Mesothelial cell of epicardium (in vitro differentiated cells): ENCODE measurements at regions not wholly inside any gene's neighbourhood (a gene's known extent, or its start where the extent isn't known, plus 50 kb on each side); places are given as distances from the start of the nearest gene placed in this dataset.

Experiments used
- DNase-seq, 2 experiments: peaks; one replicate each; pipeline ENCODE4 v3.0.0; 2021; ENCODE audit warnings: low spot score in 2 of 2; ENCODE audit not compliant: unreplicated experiment in 2 of 2
- H3K27ac Mint-ChIP-seq: 2 replicates; pipeline ENCODE4 v1.8.0; 2021; ENCODE audit warnings: mixed read lengths
- H3K27me3 Mint-ChIP-seq: 2 replicates; pipeline ENCODE4 v1.8.0; 2021; ENCODE audit warnings: low read depth, mixed read lengths
- H3K36me3 Mint-ChIP-seq: 2 replicates; pipeline ENCODE4 v1.8.0; 2021; ENCODE audit warnings: mixed read lengths
- H3K4me1 Mint-ChIP-seq: 2 replicates; pipeline ENCODE4 v1.8.0; 2021; ENCODE audit warnings: mixed read lengths
- H3K4me3 Mint-ChIP-seq: 2 replicates; pipeline ENCODE4 v1.8.0; 2021; ENCODE audit warnings: mild to moderate bottlenecking, moderate library complexity, mixed read lengths
- H3K9me3 Mint-ChIP-seq: 2 replicates; pipeline ENCODE4 v1.8.0; 2021; ENCODE audit warnings: mixed read lengths
- TF ChIP-seq, protein P1 (sequence below): fragments of 200-600 bp; sonication (generic); IDR thresholded peaks from one replicate; pipeline ENCODE4 v1.5.0; 2021; ENCODE audit warnings: antibody characterized with exemption; ENCODE audit not compliant: unreplicated experiment

- TF ChIP-seq, protein P1, sequence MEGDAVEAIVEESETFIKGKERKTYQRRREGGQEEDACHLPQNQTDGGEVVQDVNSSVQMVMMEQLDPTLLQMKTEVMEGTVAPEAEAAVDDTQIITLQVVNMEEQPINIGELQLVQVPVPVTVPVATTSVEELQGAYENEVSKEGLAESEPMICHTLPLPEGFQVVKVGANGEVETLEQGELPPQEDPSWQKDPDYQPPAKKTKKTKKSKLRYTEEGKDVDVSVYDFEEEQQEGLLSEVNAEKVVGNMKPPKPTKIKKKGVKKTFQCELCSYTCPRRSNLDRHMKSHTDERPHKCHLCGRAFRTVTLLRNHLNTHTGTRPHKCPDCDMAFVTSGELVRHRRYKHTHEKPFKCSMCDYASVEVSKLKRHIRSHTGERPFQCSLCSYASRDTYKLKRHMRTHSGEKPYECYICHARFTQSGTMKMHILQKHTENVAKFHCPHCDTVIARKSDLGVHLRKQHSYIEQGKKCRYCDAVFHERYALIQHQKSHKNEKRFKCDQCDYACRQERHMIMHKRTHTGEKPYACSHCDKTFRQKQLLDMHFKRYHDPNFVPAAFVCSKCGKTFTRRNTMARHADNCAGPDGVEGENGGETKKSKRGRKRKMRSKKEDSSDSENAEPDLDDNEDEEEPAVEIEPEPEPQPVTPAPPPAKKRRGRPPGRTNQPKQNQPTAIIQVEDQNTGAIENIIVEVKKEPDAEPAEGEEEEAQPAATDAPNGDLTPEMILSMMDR: peak; percentile 17
- Mint-ChIP-seq H3K9me3 (peaks cover 11% of the 10 kb centered on the region), H3K36me3 (no peaks in the 10 kb centered on the region), H3K4me1 (peaks cover 11% of the 10 kb centered on the region), H3K27me3 (no peaks in the 10 kb centered on the region), H3K27ac (no peak overlapping the region), H3K4me3 (no peak overlapping the region)
- no peak for DNase-seq
Observed at GRCh38 chr1:229156872-229157271, 114.0 kb upstream of the RAB4A start.

DNA sequence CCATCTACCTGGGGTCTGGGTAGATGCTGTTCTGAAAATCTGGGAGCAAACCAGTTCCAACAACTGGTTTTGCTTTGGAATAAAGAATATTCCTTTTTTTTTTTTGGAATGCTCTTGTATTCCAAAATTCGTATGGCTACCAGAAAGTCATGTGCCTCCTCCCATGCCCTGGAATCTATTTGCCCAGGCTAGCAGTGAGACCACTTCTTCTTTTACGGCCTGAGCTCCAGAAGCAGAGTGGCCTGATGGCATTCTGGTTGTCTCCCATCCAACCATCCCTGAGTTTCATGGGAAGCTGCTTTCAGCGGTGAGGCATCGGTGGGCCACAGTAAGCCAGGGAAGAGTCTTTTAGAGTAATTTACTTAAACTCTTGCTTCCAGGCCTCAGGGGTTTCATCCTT lies 113.4 kb upstream of the RAB4A start:
- Mint-ChIP-seq H3K27ac (no peak overlapping the region), H3K4me1 (peaks cover 11% of the 10 kb centered on the region), H3K4me3 (no peak overlapping the region), H3K36me3 (no peaks in the 10 kb centered on the region), H3K9me3 (peaks cover 8% of the 10 kb centered on the region), H3K27me3 (no peaks in the 10 kb centered on the region)
- no peak for DNase-seq
- TF ChIP-seq, protein P1: no peak

- Mint-ChIP-seq H3K27me3 (no peaks in the 10 kb centered on the region), H3K4me1 (peaks cover 14% of the 10 kb centered on the region), H3K36me3 (no peaks in the 10 kb centered on the region), H3K27ac (no peak overlapping the region), H3K9me3 (peaks cover under 1% of the 10 kb centered on the region), H3K4me3 (no peak overlapping the region)
- TF ChIP-seq, protein P1: no peak
- DNase-seq: no peak
Observed at GRCh38 chr1:229158341-229158921, 112.5 kb upstream of the RAB4A start.

DNA sequence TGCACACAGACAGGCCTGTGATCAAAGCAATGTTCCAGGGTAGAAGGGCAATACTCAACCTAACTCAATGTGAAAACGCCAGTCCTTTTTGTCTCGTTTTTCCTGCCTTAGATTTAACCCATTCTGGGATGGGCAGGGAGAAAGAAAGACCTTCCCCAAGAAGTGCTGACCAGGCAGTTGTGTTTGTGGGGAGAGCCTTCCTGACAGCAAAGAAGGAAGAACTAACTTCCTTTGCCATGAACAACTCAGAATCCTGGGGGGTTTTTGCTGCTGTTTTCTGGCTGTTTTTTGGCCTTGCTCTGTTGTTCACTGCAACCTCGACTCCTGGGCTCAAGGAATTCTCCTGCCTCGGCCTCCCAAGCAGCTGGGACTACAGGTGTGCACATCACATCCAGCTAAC lies 112.0 kb upstream of the RAB4A start:
- H3K4me3 Mint-ChIP-seq: no peak overlapping the region
- no peaks in the 10 kb centered on the region for H3K9me3 Mint-ChIP-seq
- H3K4me1 Mint-ChIP-seq: peaks cover 15% of the 10 kb centered on the region
- H3K27me3 Mint-ChIP-seq: no peaks in the 10 kb centered on the region
- DNase-seq: no peak
- H3K36me3 Mint-ChIP-seq: no peaks in the 10 kb centered on the region
- TF ChIP-seq, protein P1: no peak
- no peak overlapping the region for H3K27ac Mint-ChIP-seq

DNA sequence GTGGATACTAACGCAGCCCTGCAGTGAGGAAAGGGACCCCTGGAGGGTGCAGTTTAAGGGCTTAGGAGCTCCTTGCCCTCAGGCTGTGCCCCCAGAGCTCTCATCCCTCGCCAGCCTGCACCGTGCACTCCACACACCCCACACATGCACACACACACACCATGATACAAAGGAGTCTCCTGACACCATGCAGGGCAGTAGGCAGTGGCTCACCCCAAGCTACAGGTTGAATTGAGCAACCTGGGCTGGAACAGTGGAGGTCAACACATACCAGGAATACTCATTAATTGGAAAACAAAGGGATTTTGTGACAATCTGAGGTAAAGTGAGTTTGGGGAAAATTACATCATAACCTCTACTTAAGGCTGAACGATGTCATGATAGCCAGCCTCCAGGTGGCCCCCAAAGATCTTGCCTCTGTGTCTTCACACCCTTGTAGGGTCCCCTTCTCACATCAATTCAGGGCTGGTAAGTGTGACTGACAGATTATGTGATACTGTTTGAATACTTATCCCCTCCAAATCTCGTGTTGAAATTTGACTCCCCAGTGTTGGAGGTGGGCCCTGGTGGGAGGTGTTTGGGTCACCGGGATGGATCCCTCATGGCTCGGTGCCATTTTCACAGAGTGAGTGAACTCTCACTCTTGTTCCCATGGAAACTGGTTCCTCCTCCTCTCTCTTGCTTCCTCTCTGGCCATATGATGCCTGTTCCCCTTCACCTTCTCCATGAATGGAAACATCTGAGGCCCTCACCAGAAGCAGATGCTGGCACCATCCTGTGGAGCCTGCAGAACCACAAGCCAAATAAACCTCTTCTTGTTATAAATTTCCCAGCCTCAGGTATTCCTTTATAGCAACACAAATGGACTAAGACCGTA lies 111.0 kb upstream of the RAB4A start:
- no peak overlapping the region for H3K27ac Mint-ChIP-seq
- TF ChIP-seq, protein P1: no peak
- H3K36me3 Mint-ChIP-seq: no peaks in the 10 kb centered on the region
- H3K27me3 Mint-ChIP-seq: no peaks in the 10 kb centered on the region
- H3K4me1 Mint-ChIP-seq: peaks cover 15% of the 10 kb centered on the region
- H3K4me3 Mint-ChIP-seq: no peak overlapping the region
- no peaks in the 10 kb centered on the region for H3K9me3 Mint-ChIP-seq
- no peak for DNase-seq
